SK-N-SH (cell line): ENCODE measurements at regions not wholly inside any gene's neighbourhood (a gene's known extent, or its start where the extent isn't known, plus 50 kb on each side); places are given as distances from the start of the nearest gene placed in this dataset.

ENCODE experiments used
- CTCF ChIA-PET: fragments of 300-600, 350-600 bp; formaldehyde crosslinking; extraction: SDS; loops from one replicate; lab custom pipeline; 2021; lab: Yijun Ruan, JAX
- POLR2A ChIA-PET: fragments of 350-600 bp; sonication (Branson Sonifier 250); formaldehyde crosslinking; extraction: SDS; loops from one replicate; lab custom pipeline; 2020; ENCODE audit warnings: antibody characterized with exemption, inconsistent platforms; lab: Yijun Ruan, JAX
- DNase-seq: peaks from one replicate; pipeline ENCODE4 v3.0.0; 2012
- H2AFZ ChIP-seq: fragments of 200-600 bp; sonication (generic); 2 replicates; pipeline ENCODE4 v1.8.1; 2016; ENCODE audit warnings: antibody characterized with exemption, mild to moderate bottlenecking, low read depth
- H3F3A ChIP-seq: fragments of 200-600 bp; sonication (generic); replicated peaks from 2 replicates; pipeline ENCODE3; 2016; ENCODE audit warnings: antibody characterized with exemption, mild to moderate bottlenecking; ENCODE audit not compliant: insufficient read depth
- H3K27ac ChIP-seq, 2 experiments: fragments of 200-500 bp in 1 of 2; fragments of 200-600 bp in 1 of 2; sonication (Bioruptor generic) in 1 of 2; sonication (generic), shearing (Covaris generic) in 1 of 2; 2 replicates each; pipeline versions ENCODE4 v1.5.1 to v1.6.1; 2014 to 2016; ENCODE audit warnings: low read depth in 2 of 2, inconsistent platforms in 1 of 2, low read length in 1 of 2, mild to moderate bottlenecking in 1 of 2, mixed read lengths in 1 of 2
- H3K27me3 ChIP-seq: fragments of 200-600 bp; sonication (generic), shearing (Covaris generic); 2 replicates; pipeline ENCODE4 v1.6.1; 2016; ENCODE audit warnings: mixed run types; ENCODE audit not compliant: insufficient read depth
- H3K36me3 ChIP-seq, 2 experiments: fragments of 200-500 bp in 1 of 2; fragments of 200-600 bp in 1 of 2; sonication (Bioruptor generic) in 1 of 2; sonication (generic) in 1 of 2; replicated peaks in 1 of 2; 2 replicates each; pipeline versions ENCODE3 to v1.5.1; 2014 to 2016; ENCODE audit warnings: low read length in 1 of 2, mild to moderate bottlenecking in 1 of 2; ENCODE audit not compliant: insufficient read depth in 2 of 2, control insufficient read depth in 1 of 2
- H3K4me1 ChIP-seq, 2 experiments: fragments of 200-500 bp in 1 of 2; fragments of 200-600 bp in 1 of 2; sonication (Bioruptor generic) in 1 of 2; sonication (generic), shearing (Covaris generic) in 1 of 2; 2 replicates each; pipeline versions ENCODE4 v1.5.1 to v1.6.1; 2014 to 2016; ENCODE audit warnings: low read depth in 1 of 2, low read length in 1 of 2, mixed run types in 1 of 2; ENCODE audit not compliant: insufficient read depth in 2 of 2, control insufficient read depth in 1 of 2
- H3K4me2 ChIP-seq: fragments of 200-600 bp; sonication (generic), shearing (Covaris generic); 2 replicates; pipeline ENCODE4 v1.6.1; 2017; ENCODE audit warnings: mixed run types
- H3K4me3 ChIP-seq, 2 experiments: fragments of 200-500 bp in 1 of 2; fragments of 200-600 bp in 1 of 2; sonication (Bioruptor generic) in 1 of 2; sonication (generic), shearing (Covaris generic) in 1 of 2; 2 replicates each; pipeline versions ENCODE4 v1.5.1 to v1.8.1; 2014 to 2016; ENCODE audit warnings: low read depth in 2 of 2, inconsistent platforms in 1 of 2, low read length in 1 of 2, mild to moderate bottlenecking in 1 of 2, mixed read lengths in 1 of 2, moderate library complexity in 1 of 2
- H3K79me2 ChIP-seq: fragments of 200-600 bp; sonication (generic); 2 replicates; pipeline ENCODE4 v1.8.1; 2017; ENCODE audit warnings: mild to moderate bottlenecking; ENCODE audit not compliant: insufficient read depth
- H3K9ac ChIP-seq: fragments of 200-600 bp; sonication (generic); 2 replicates; pipeline ENCODE4 v1.6.1; 2017; ENCODE audit warnings: mixed run types
- H3K9me2 ChIP-seq: fragments of 200-600 bp; sonication (generic); 2 replicates; pipeline ENCODE4 v1.6.1; 2017; ENCODE audit warnings: mixed run types
- H3K9me3 ChIP-seq: fragments of 200-600 bp; sonication (generic); 2 replicates; pipeline ENCODE4 v1.6.1; 2017; ENCODE audit warnings: mixed run types, mild to moderate bottlenecking, moderate library complexity
- H4K20me1 ChIP-seq: fragments of 200-600 bp; sonication (generic); 2 replicates; pipeline ENCODE4 v1.6.1; 2017; ENCODE audit warnings: mild to moderate bottlenecking, mixed run types; ENCODE audit not compliant: insufficient read depth
- CHD2 ChIP-seq: fragments of 150-350 bp; IDR thresholded peaks from 2 replicates; pipeline ENCODE4 v1.6.1; 2018; ENCODE audit warnings: low read length; ENCODE audit not compliant: partially characterized antibody
- FOSL2 ChIP-seq: IDR thresholded peaks from 2 replicates; pipeline ENCODE4 v1.4.0; 2012; ENCODE audit warnings: low read depth, mild to moderate bottlenecking, moderate library complexity, borderline replicate concordance
- FOXJ3 ChIP-seq: sonication (generic); formaldehyde crosslinking; IDR thresholded peaks from 2 replicates; pipeline ENCODE4 v1.5.1; 2020; ENCODE audit warnings: mild to moderate bottlenecking, missing genetic modification reagents
- FOXM1 ChIP-seq: IDR thresholded peaks from 2 replicates; pipeline ENCODE4 v1.4.0; 2012; ENCODE audit warnings: low read depth, mild to moderate bottlenecking
- GATA2 ChIP-seq: sonication (generic); formaldehyde crosslinking; IDR thresholded peaks from 2 replicates; pipeline ENCODE4 v1.5.0; 2020; ENCODE audit warnings: mild to moderate bottlenecking, missing genetic modification reagents
- JUND ChIP-seq: IDR thresholded peaks from 2 replicates; pipeline ENCODE4 v1.4.0; 2012
- MAX ChIP-seq: IDR thresholded peaks from 2 replicates; pipeline ENCODE4 v1.4.0; 2012; ENCODE audit warnings: low read depth
- MEF2A ChIP-seq: IDR thresholded peaks from 2 replicates; pipeline ENCODE4 v1.4.0; 2012; ENCODE audit warnings: low read depth, borderline replicate concordance
- NFIC ChIP-seq: IDR thresholded peaks from 2 replicates; pipeline ENCODE4 v1.4.0; 2012; ENCODE audit warnings: borderline replicate concordance
- NRF1 ChIP-seq: IDR thresholded peaks from 2 replicates; pipeline ENCODE4 v1.6.1; 2012; ENCODE audit warnings: low read depth, mild to moderate bottlenecking, low read length
- POLR2AphosphoS5 ChIP-seq: IDR thresholded peaks from 2 replicates; pipeline ENCODE4 v1.6.1; 2012; ENCODE audit warnings: low read depth, low read length
- RAD21 ChIP-seq: IDR thresholded peaks from 2 replicates; pipeline ENCODE4 v1.6.1; 2012; ENCODE audit warnings: mild to moderate bottlenecking, low read length
- RCOR1 ChIP-seq: fragments of 150-350 bp; IDR thresholded peaks from 2 replicates; pipeline ENCODE4 v1.6.1; 2017; ENCODE audit warnings: antibody characterized with exemption, low read length
- REST ChIP-seq: IDR thresholded peaks from 2 replicates; pipeline ENCODE4 v1.6.1; 2012; ENCODE audit warnings: mild to moderate bottlenecking, low read depth, low read length, moderate library complexity
- RFX5 ChIP-seq: IDR thresholded peaks from 2 replicates; pipeline ENCODE4 v1.6.1; 2012; ENCODE audit warnings: mild to moderate bottlenecking, improper control_type of control experiment, low read length
- RXRA ChIP-seq: IDR thresholded peaks from 2 replicates; pipeline ENCODE4 v1.4.0; 2012; ENCODE audit warnings: low read depth, mild to moderate bottlenecking, borderline replicate concordance
- SIN3A ChIP-seq: IDR thresholded peaks from 2 replicates; pipeline ENCODE4 v1.6.1; 2012; ENCODE audit warnings: low read depth, mild to moderate bottlenecking, low read length, moderate library complexity, borderline replicate concordance
- TEAD4 ChIP-seq: IDR thresholded peaks from 2 replicates; pipeline ENCODE4 v1.4.0; 2012; ENCODE audit warnings: mild to moderate bottlenecking, borderline replicate concordance; ENCODE audit not compliant: insufficient read depth
- USF1 ChIP-seq: IDR thresholded peaks from 2 replicates; pipeline ENCODE4 v1.4.0; 2012; ENCODE audit warnings: low read depth, borderline replicate concordance
- USF2 ChIP-seq: fragments of 150-350 bp; IDR thresholded peaks from 2 replicates; pipeline ENCODE4 v1.6.1; 2017; ENCODE audit warnings: antibody characterized with exemption, low read length, low read depth, borderline replicate concordance
- ZBTB33 ChIP-seq: IDR thresholded peaks from 2 replicates; pipeline ENCODE4 v1.4.0; 2012; ENCODE audit warnings: low read depth, borderline replicate concordance
- WGBS: methylation state at CpG from one replicate; pipeline ENCODE4 v1.1.6; 2017; ENCODE audit warnings: low lambda C conversion rate; 5-methylcytosine and 5-hydroxymethylcytosine counted together

- TF ChIP-seq ZBTB33 = no peak
- TF ChIP-seq JUND = no peak
- TF ChIP-seq MAX = no peak
- no peak for TF ChIP-seq USF1
- TF ChIP-seq TEAD4 = no peak
- no peak for TF ChIP-seq NFIC
- no peak for TF ChIP-seq RAD21
These were observed 58.0 kb upstream of the CD93 start (continued) for GRCh38 chr20:23143986-23144690.

GRCh38 chr20:23143098-23143497 is 57.0 kb upstream of the CD93 start:
- Histone ChIP-seq H2AFZ (peak overlapping the region; percentile 60; the same call in 1 of the 2 replicates), H3K4me2 (peak overlapping the region; percentile 34), H3K4me3 (no peak overlapping the region), H3K9me2 (no peaks in the 10 kb centered on the region), H3K27me3 (no peaks in the 10 kb centered on the region), H3K9me3 (no peaks in the 10 kb centered on the region), H3K79me2 (no peaks in the 10 kb centered on the region), H3K36me3 (no peaks in the 10 kb centered on the region), H4K20me1 (no peaks in the 10 kb centered on the region), H3K4me1 (peaks cover 0 to 40% of the 10 kb centered on the region in 2 experiments; a peak in 3 of 4 replicates), H3F3A (peaks cover 27% of the 10 kb centered on the region), H3K9ac (peak overlapping the region; percentile 16; the same call in 1 of the 2 replicates), H3K27ac (peak overlapping the region in 1 of 2 experiments; percentile 82; a peak in 3 of 4 replicates)
- CTCF ChIA-PET = no interaction called here
- 2% methylated on average over 5 of the region's 5 CpGs for WGBS
- POLR2A ChIA-PET = no interaction called here
- DNase-seq = no peak
- TF ChIP-seq CHD2 (no peak), MEF2A (no peak), POLR2AphosphoS5 (no peak), RXRA (no peak; the same call in 1 of the 2 replicates), RFX5 (no peak), MAX (peak; percentile 41; the same call in 1 of the 2 replicates), RAD21 (no peak), FOXM1 (no peak), FOSL2 (peak; percentile 69), SIN3A (no peak), GATA2 (no peak), NRF1 (no peak), ZBTB33 (no peak), USF2 (no peak), REST (no peak), RCOR1 (no peak), FOXJ3 (CRISPR knock-in tag) (no peak)
